Occipital lobe (tissue), 1 donor: ENCODE measurements at regions not wholly inside any gene's neighbourhood (a gene's known extent, or its start where the extent isn't known, plus 50 kb on each side); places are given as distances from the start of the nearest gene placed in this dataset.

Experiments
- DNase-seq: peaks from one replicate; lab custom pipeline; 2025; lab: John Stamatoyannopoulos, UW

- no peak for DNase-seq
Measured at GRCh38 chr4:31613946-31614623, 893.9 kb downstream of the PCDH7 start.

DNA sequence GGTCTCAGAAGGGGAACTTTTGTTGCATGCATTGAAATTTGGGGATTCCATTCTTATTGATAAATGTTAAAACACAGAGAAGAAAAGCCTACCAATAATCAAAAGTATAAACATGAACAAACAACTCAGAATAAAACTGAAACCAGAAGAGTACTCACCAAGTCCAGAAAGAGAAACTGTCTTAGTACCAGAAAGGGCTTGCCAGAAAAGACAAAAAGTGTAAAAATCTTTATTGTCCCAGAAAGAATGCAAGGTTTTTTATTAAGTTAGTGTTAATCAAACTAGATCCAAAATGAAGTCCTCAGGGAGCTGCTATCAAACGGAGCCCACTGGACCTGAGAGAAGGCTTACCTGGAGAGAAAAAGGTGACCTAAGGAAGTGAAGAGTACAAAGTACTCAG lies 897.5 kb downstream of the PCDH7 start:
- DNase-seq: no peak

DNA sequence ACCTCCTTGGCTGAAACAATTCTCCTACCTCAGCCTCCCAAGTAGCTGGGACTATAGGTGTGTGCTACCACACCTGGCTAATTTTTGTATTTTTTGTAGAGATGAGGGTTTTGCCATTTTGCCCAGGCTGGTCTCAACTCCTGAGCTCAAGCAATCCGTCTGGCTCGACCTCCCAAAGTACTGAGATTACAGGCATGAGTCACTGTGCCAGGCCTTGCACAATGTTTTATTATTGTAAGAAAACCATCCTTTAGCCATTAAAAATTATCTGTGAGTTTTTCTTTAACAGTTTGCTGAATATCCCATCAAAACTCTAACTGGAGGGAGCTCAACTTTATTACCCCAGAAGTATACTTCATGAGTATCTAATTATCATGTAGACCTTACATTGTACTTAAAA lies 900.3 kb downstream of the PCDH7 start:
- no peak for DNase-seq

GRCh38 chr4:31645236-31645635 lies 925.1 kb downstream of the PCDH7 start:
- DNase-seq: no peak

DNA sequence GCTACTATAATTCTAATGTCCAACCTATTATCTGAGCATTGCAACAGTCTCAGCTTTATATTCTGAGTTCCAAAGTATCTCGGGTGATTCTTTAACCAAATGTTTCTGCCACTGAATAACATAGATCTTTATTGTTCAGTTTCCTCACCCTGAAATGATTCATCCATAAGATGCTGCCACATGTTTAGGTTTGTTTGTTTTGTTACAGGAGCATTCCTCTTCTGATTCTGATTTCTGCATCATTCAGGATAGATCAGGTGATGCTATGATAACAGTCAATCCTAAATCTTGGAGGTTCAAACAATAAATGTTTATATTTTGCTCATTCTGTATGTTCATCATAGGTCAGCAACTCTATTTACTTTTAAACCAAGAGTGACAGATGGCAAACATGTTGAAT lies 927.6 kb downstream of the PCDH7 start:
- DNase-seq: no peak

DNA sequence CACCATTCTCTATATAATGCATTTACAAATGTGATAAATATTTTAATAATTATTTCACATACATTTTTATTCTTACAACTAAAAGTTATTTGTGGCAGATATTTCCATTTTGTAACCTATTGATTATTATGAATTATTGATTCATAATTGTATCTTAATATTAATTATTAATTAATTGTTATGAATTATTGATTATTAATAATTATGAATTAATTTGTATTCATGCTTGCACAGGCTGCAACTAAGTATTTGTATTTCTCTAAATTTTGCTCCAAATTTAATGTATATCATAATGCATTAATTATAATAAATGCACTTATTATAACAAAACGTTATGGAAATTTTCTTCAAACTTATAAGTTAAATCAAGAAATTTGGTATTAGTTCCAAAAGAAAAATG lies 929.7 kb downstream of the PCDH7 start:
- no peak for DNase-seq

- DNase-seq: no peak
Measured at GRCh38 chr4:31651541-31651940, 931.4 kb downstream of the PCDH7 start.

GRCh38 chr4:31655328-31655727 lies 935.2 kb downstream of the PCDH7 start:
- DNase-seq: no peak

GRCh38 chr4:31657859-31658570 lies 937.8 kb downstream of the PCDH7 start:
- DNase-seq: no peak

DNA sequence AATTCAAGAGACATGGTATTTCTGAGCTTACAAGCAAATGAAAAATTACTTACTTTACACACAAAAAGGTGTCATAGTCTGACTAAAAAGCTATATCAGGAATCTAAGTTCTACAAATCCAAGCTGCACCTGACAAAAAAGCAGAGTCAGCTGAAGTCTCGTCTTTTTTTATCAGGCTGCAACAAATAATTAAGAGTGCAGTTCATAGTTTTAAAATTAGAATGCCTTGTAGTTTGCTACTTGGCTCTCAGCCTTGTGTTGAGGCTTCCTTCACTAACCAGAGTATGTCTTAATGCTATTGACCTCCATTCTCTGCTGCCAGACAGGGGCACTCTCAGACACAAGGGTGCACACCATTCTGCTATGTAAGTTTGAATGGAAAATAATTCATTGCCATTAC lies 940.7 kb downstream of the PCDH7 start:
- no peak for DNase-seq

DNA sequence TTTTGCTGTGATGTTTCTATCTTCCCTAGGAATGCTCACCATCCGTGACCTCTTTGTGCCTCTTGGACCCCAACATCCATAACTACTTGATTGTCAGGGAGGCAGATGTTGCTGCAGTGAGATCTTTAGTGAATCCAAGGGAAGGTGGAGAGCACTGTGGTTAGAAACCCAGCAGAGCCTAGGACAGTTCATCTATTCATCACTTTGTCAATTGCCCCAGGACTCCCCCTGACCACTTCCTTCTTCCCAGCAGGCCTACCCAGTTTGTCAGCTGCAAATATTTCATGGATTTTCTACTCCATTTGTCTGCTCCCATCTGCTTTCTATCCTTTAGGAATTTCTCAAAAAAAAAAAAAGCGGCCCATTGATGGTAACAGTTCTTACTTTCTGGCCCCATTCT lies 942.8 kb downstream of the PCDH7 start:
- no peak for DNase-seq

DNA sequence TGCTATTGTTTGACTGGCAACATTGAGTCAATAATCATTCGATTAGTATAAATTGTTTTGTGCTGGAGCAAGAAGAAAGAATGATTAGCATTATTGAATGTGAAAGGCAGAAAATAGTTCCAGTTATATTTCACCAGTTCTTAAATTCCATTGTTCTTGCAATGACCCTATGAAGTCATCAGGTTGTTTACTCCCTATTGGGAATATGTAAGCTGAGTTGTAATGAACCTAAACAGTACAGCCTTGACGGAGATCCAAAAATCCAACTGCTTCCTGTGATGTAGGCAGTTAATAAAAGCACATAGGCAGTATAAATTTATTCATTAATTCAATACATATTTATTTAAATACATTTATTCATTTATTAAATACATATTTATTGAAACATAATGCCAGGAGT lies 947.5 kb downstream of the PCDH7 start:
- DNase-seq: no peak

DNA sequence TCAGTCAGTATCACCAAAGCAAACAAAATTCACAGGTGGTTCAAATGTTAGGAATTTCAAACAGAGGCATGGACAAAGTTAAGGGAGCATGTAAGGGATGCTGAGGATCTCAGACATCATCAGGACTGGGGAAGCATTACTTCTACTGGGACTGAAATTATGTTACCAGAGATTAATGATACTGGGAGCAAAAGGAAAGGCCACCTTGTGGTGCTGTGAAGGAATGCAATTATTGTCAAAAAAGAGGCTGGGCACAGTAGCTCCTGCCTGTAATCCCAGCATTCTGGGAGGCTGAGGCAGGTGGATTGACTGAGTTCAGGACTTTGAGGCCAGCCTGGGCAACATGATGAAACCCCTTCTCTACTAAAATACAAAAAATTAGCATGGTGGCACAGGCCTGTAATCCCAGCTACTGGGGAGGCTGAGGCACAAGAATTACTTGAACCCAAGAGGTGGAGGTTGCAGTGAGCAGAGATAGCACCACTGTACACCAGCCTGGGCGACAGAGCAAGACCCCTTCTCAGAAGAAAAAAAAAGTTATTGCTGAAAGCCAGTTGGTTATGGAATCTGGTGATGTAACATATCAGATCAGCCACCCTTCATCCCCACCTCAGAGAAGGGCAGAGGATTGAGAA lies 954.3 kb downstream of the PCDH7 start:
- no peak for DNase-seq

- no peak for DNase-seq
Measured at GRCh38 chr4:31678356-31678755, 958.2 kb downstream of the PCDH7 start.

DNA sequence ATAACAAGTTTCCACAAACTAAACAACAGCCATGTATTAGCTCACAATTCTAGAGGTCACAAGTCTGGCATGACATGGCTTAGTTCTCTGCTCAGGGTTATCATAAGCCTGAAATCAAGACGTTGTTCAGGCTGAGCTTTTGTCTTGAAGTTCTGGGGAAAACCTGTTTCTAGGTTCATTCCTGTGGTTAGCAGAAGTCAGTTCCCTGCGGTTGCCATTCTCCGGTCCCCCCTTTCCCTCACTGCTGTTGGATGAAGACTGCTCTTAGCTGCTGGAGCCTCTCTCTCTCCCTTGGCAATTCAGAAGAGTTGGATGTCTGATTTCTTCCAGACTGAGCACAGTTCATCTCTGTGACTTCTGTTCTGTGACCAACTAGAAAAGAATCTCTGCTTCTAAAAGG lies 962.6 kb downstream of the PCDH7 start:
- no peak for DNase-seq

DNA sequence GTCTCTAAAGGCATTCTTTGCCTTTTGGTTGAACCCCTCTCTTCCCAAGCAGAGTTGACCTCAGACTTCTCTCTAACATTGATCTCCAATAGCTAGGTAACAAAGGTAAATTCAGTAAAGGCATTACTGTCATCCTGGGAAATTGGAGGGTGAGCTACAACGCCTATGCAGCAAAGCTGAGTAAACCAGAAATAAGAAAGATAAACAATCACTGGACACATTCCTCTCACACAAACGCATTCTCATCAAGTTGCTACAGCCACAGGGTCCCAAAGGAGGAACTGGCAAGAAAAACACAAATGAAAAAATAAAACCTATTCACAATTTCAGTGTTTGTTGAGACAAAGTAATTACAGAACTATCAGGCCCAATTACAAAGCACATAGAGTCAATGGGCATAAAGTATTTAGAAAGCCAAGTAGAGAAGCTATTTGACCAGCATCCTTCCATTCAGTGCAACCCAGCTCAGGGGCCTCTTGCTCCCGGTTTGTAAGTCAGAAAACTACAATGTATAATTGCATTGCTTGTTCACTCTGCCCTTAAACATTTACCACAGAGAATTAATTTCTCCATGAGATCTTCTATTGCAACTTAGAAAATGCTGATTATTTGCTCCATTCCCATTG lies 967.7 kb downstream of the PCDH7 start:
- no peak for DNase-seq

DNA sequence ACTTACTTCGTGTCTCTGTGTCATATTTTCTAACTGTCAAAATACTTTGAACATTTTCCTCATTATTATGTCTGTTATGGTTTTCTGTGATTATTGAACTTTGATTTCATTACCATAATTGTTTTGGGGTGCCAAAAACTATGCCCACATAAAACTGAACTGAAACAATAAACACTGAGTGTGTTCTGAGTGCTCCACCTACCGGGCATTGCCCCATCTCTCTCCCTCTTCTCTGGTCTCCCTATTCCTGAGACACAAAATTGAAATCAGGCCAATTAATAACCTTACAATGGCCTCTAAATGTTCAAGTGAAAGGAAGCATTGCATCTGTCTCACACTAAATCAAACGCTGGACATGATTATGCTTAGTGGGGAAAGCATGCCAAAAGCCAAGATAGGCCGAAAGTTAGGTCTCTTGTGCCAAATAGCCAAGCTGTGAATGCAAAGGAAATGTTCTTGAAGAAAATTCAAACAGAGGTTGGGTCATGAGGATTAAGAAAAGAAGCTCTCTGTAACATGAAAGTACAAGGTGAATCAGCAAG lies 972.3 kb downstream of the PCDH7 start:
- no peak for DNase-seq

- DNase-seq: no peak
Measured at GRCh38 chr4:31701256-31701655, 981.1 kb downstream of the PCDH7 start.

GRCh38 chr4:31702326-31702725 lies 982.2 kb downstream of the PCDH7 start:
- no peak for DNase-seq

DNA sequence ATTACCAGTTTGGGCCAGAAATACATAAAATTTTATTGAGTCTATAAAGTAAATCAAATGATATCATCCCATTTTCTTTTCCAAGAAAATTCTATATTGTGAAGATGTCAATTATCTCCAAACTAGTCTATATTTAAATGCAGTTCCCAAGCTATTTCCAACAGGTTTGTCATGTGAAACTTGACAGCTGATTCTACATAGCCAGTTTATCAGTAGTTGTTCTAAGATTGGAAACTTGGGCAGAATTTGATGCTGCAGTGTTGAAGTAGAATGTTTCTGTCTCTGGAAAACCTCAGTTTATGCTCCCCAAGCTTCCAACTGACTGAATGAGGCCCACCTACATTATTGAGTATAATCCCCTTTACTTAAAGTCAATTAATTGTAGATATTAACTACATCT lies 994.1 kb downstream of the PCDH7 start:
- no peak for DNase-seq

DNA sequence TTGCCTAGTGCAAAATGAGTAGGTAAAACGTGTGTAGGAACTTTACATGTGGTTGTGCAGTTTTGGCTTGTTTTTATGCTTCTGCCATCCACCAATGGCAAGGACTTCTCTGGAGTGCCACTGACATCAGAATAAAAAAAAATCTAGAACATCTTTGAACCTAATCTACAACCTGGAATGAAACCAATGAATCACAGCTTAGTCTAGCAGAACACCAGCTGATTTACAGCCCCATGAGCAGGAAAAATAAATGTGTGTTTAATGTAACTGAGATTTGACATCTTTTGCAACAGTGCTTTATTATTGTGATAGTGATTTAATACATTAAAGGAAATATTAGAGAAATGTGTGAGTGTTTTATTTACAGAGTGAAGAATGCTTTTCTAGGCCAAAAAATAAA lies 995.1 kb downstream of the PCDH7 start:
- DNase-seq: no peak

DNA sequence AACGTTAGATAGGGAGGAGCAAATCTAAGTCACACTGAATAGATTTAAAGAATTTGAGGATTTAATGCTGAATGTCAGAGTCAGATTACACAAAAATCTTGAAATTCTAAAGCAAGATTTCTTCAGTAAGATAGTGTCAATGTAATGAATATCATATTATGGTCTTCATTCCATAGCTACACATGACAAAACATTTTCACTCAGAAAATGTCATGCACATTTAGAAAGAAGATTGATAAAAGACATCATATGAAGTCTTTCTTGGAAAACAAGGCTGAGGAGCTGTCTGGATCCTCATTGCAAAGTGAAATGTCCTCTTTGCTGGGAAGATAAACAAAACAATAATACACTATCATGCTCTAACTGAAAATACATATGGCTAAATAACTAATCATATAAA lies 1006.9 kb downstream of the PCDH7 start:
- DNase-seq: no peak
